GM18951 (cell line): ENCODE measurements at regions not wholly inside any gene's neighbourhood (a gene's known extent, or its start where the extent isn't known, plus 50 kb on each side); places are given as distances from the start of the nearest gene placed in this dataset.
"Not testable (repeated sequence)": the region's sequence is repeated elsewhere in the genome, so short reads cannot be mapped to it uniquely, and the experiment has no call there.

Source experiments
- POLR2A ChIP-seq: IDR thresholded peaks from 4 replicates; pipeline ENCODE4 v1.6.1; 2011; ENCODE audit warnings: mild to moderate bottlenecking; ENCODE audit not compliant: insufficient read length, insufficient read depth; ENCODE audit errors: extremely low read depth
- in situ Hi-C: fragments of 300-500 bp; cut with MboI; formaldehyde crosslinking; loops from one replicate; pipeline ENCODE4 v1.12.0; 2022; ENCODE audit warnings: low sequenced_read_pairs, mixed read lengths, inconsistent platforms; ENCODE audit not compliant: unreplicated experiment

GRCh38 chr5:28691526-28691925 lies 1653.1 kb upstream of the CDH9 start:
- in situ Hi-C loops: no loop called here
- TF ChIP-seq POLR2A: no peak

GRCh38 chr5:28685794-28686193 lies 1647.4 kb upstream of the CDH9 start:
- in situ Hi-C loops: no loop called here
- TF ChIP-seq POLR2A: no peak

GRCh38 chr5:28678899-28679298 lies 1640.5 kb upstream of the CDH9 start:
- in situ Hi-C loops: no loop called here
- no peak for TF ChIP-seq POLR2A

GRCh38 chr5:28666110-28666509 lies 1627.7 kb upstream of the CDH9 start:
- in situ Hi-C loops: no loop called here
- no peak for TF ChIP-seq POLR2A

GRCh38 chr5:28648108-28648507 lies 1609.7 kb upstream of the CDH9 start:
- in situ Hi-C loops: no loop called here
- TF ChIP-seq POLR2A: no peak

- in situ Hi-C loops: no loop called here
Measured at GRCh38 chr5:28632607-28633006, 1594.2 kb upstream of the CDH9 start.

GRCh38 chr5:28603869-28604268 lies 1565.5 kb upstream of the CDH9 start:
- in situ Hi-C loops: no loop called here
- no peak for TF ChIP-seq POLR2A

More at GRCh38 chr5:28632607-28633006, 1594.2 kb upstream of the CDH9 start:
- no peak for TF ChIP-seq POLR2A

GRCh38 chr5:28602429-28602828 lies 1564.0 kb upstream of the CDH9 start:
- TF ChIP-seq POLR2A: no peak
- in situ Hi-C loops: no loop called here

GRCh38 chr5:28596707-28597106 lies 1558.3 kb upstream of the CDH9 start:
- in situ Hi-C loops: not testable (repeated sequence)

GRCh38 chr5:28580616-28581015 lies 1542.2 kb upstream of the CDH9 start:
- TF ChIP-seq POLR2A: no peak
- in situ Hi-C loops: no loop called here

GRCh38 chr5:28576022-28576421 lies 1537.6 kb upstream of the CDH9 start:
- in situ Hi-C loops: no loop called here

GRCh38 chr5:28575368-28575767 lies 1537.0 kb upstream of the CDH9 start:
- TF ChIP-seq POLR2A: no peak
- in situ Hi-C loops: no loop called here

More at GRCh38 chr5:28576022-28576421, 1537.6 kb upstream of the CDH9 start:
- TF ChIP-seq POLR2A: no peak

GRCh38 chr5:28574606-28575005 lies 1536.2 kb upstream of the CDH9 start:
- TF ChIP-seq POLR2A: no peak
- in situ Hi-C loops: no loop called here

- in situ Hi-C loops: no loop called here
- no peak for TF ChIP-seq POLR2A
Measured at GRCh38 chr5:28567048-28567447, 1528.7 kb upstream of the CDH9 start.

GRCh38 chr5:28561522-28561921 lies 1523.1 kb upstream of the CDH9 start:
- TF ChIP-seq POLR2A: no peak
- in situ Hi-C loops: no loop called here
